Limb (tissue), 2 donors: ENCODE measurements at regions not wholly inside any gene's neighbourhood (a gene's known extent, or its start where the extent isn't known, plus 50 kb on each side); places are given as distances from the start of the nearest gene placed in this dataset.
"Not testable (repeated sequence)": the region's sequence is repeated elsewhere in the genome, so short reads cannot be mapped to it uniquely, and the experiment has no call there.

ENCODE experiments used
- DNase-seq, 2 donors: peaks; one replicate each; pipeline ENCODE4 v3.0.0-alpha.2; 2016; ENCODE audit errors: extremely low spot score in 2 of 2

DNA sequence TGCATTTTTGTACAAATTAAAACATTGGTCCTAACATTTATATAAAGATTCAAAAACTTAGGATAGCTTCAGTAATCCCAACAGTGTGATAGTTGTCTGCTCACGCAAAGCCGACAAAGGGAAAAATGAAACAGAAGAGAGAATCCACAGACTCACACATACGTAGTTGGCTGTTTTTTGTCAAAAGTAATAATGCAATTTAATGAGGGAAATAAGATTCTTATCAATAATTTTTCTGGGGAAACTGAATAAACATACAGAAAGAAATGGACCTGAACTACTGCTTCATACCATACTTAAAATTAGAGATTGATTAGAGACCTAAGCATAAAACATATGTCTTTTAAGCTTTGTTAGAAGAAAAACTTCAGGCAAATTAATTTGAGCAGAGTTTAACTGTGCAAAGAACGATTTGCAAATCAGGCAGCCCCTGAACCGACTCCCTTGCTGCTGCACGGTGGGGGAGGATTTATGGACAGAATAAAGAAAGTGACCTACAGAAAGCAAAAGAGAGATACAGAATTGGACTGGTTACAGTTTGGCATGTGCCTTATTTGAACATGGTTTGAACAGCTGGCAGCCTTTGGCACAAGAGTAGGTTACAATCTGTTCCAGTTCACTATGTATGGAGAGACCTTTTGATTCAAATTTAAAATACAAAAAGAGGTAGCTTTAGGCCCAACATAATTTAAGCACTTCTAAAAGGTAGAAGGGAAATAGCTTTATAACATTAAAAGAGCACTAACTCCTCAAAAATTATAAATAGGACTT is 64.9 kb upstream of the CTSV start:
- not testable (repeated sequence) for DNase-seq

DNA sequence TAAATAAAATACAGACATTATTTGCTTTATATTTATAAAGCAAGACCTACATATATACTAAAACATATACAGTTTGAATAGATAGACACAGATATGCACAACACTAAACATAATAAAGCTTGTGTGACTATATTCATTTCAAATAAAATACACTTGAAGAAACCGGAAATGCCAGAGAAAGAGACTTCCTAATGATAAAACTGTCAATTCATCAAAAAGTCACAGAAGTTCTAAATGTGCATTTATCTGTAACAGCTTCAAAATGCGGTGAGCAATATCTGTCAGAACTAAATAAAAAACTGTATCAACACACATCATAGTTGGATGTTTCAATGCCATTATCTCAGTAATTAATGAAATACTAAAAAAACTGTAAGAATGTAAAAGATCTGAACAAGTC is 60.6 kb upstream of the CTSV start:
- DNase-seq = not testable (repeated sequence)

DNA sequence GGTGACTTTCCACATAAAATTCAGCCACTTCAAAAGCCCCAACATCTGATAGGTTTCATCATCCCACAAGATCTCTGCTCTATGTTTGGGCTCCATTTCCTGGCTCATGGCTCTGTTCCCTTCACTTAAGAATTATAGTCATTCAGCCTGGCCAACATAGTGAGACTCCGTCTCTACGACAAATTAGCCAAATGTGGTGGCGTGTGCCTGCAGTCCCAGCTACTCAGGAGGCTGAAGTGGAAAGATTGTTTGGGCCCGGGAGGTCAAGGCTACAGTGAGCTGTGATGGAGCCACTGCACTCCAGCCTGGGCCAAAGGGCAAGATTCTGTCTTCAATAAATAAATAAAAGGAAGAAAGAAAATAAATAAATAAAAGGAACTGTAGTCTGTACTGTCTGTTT is 57.9 kb upstream of the CTSV start:
- no peak for DNase-seq

DNA sequence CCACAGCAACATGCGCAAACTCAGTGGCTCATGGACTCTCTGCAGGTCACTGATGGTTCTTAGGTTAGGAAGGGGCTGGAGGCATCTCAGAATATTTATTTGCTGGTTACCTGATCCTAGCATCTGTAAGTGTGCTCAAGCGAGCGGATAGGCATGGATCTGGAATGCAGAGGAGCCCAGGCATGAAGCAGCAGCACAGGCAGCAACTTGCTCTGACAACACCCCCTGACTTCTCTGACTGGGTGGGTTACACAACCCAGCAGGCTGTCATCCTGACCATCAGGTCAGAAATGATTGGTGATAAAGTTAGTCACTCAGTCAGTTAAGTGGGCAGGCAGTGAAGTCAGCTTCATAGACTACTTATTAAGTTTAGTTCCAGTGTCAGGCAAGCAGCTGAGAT is 50.4 kb upstream of the CTSV start:
- DNase-seq = not testable (repeated sequence)
